Mesenchymal stem cell (in vitro differentiated cells and primary cell): ENCODE measurements at regions not wholly inside any gene's neighbourhood (a gene's known extent, or its start where the extent isn't known, plus 50 kb on each side); places are given as distances from the start of the nearest gene placed in this dataset.

Experiments used
- DNase-seq: peaks from one replicate; pipeline ENCODE4 v3.0.0-alpha.2; 2013
- H2AFZ ChIP-seq: one replicate; pipeline ENCODE4 v1.6.1; 2013; ENCODE audit warnings: low read depth, mild to moderate bottlenecking, control low read depth, inconsistent platforms, low read length, moderate library complexity
- H2AK5ac ChIP-seq: 2 replicates; pipeline ENCODE4 v1.6.1; 2013; ENCODE audit warnings: low read length, moderate library complexity, mild to moderate bottlenecking, inconsistent platforms; ENCODE audit not compliant: severe bottlenecking
- H2BK120ac ChIP-seq: one replicate; pipeline ENCODE4 v1.6.1; 2013; ENCODE audit warnings: low read depth, mild to moderate bottlenecking, inconsistent platforms, low read length, moderate library complexity
- H2BK12ac ChIP-seq, 2 experiments: one replicate each; pipeline ENCODE4 v1.6.1; 2013; ENCODE audit warnings: inconsistent platforms in 2 of 2, low read length in 2 of 2, mild to moderate bottlenecking in 2 of 2, moderate library complexity in 2 of 2, control low read depth in 1 of 2
- H2BK15ac ChIP-seq: one replicate; pipeline ENCODE4 v1.6.1; 2013; ENCODE audit warnings: mild to moderate bottlenecking, low read depth, inconsistent platforms; ENCODE audit not compliant: poor library complexity, severe bottlenecking
- H2BK5ac ChIP-seq: 2 replicates; pipeline ENCODE4 v1.6.1; 2013; ENCODE audit warnings: low read depth, mild to moderate bottlenecking, low read length, control low read depth, inconsistent platforms; ENCODE audit not compliant: poor library complexity, severe bottlenecking
- H3K14ac ChIP-seq, 2 experiments: one replicate each; pipeline ENCODE4 v1.6.1; 2013; ENCODE audit warnings: inconsistent platforms in 2 of 2, low read length in 2 of 2, control low read depth in 1 of 2, mild to moderate bottlenecking in 1 of 2, moderate library complexity in 1 of 2
- H3K18ac ChIP-seq, 2 experiments: one replicate each; pipeline ENCODE4 v1.6.1; 2013; ENCODE audit warnings: inconsistent platforms in 2 of 2, low read length in 2 of 2, control low read depth in 1 of 2, low read depth in 1 of 2, mild to moderate bottlenecking in 1 of 2
- H3K23ac ChIP-seq, 2 experiments: one replicate each; pipeline ENCODE4 v1.6.1; 2013; ENCODE audit warnings: inconsistent platforms in 2 of 2, low read length in 2 of 2, mild to moderate bottlenecking in 2 of 2, moderate library complexity in 2 of 2, control low read depth in 1 of 2
- H3K27ac ChIP-seq: 2 replicates; pipeline ENCODE4 v1.5.1; 2013; ENCODE audit warnings: mild to moderate bottlenecking, moderate library complexity, low read length, control low read depth, inconsistent platforms; ENCODE audit not compliant: poor library complexity, severe bottlenecking
- H3K27me3 ChIP-seq, 2 experiments: 2 replicates each; pipeline versions ENCODE4 v1.6.1 to v1.7.0; 2013; ENCODE audit warnings: low read length in 2 of 2, mild to moderate bottlenecking in 2 of 2, moderate library complexity in 2 of 2, control low read depth in 1 of 2, inconsistent platforms in 1 of 2; ENCODE audit not compliant: control insufficient read depth in 1 of 2, insufficient read depth in 1 of 2
- H3K36me3 ChIP-seq, 2 experiments: 2 replicates each; pipeline versions ENCODE4 v1.6.1 to v1.7.0; 2013; ENCODE audit warnings: low read length in 2 of 2, control low read depth in 1 of 2, inconsistent platforms in 1 of 2, low read depth in 1 of 2, mild to moderate bottlenecking in 1 of 2; ENCODE audit not compliant: insufficient read depth in 2 of 2, control insufficient read depth in 1 of 2
- H3K4ac ChIP-seq, 2 experiments: one replicate each; pipeline ENCODE4 v1.6.1; 2013; ENCODE audit warnings: inconsistent platforms in 2 of 2, low read length in 2 of 2, mild to moderate bottlenecking in 2 of 2, moderate library complexity in 2 of 2, control low read depth in 1 of 2, low read depth in 1 of 2
- H3K4me1 ChIP-seq: 2 replicates; pipeline ENCODE4 v1.6.1; 2013; ENCODE audit warnings: low read depth, low read length, control low read depth; ENCODE audit not compliant: control insufficient read depth, insufficient read depth
- H3K4me2 ChIP-seq: 2 replicates; pipeline ENCODE4 v1.6.1; 2013; ENCODE audit warnings: low read length, mild to moderate bottlenecking, inconsistent platforms; ENCODE audit not compliant: poor library complexity, severe bottlenecking
- H3K4me3 ChIP-seq, 2 experiments: 2 replicates each; pipeline versions ENCODE4 v1.5.1 to v1.7.0; 2013; ENCODE audit warnings: low read length in 2 of 2, mild to moderate bottlenecking in 2 of 2, control low read depth in 1 of 2, low read depth in 1 of 2; ENCODE audit not compliant: insufficient read depth in 1 of 2
- H3K79me1 ChIP-seq: replicated peaks from 2 replicates; pipeline ENCODE4 v1.6.1; 2013; ENCODE audit warnings: mild to moderate bottlenecking, control low read depth, low read length, inconsistent platforms; ENCODE audit not compliant: poor library complexity, severe bottlenecking
- H3K9ac ChIP-seq: 2 replicates; pipeline ENCODE4 v1.7.0; 2013; ENCODE audit warnings: mild to moderate bottlenecking, low read length, moderate library complexity
- H3K9me3 ChIP-seq: 2 replicates; pipeline ENCODE4 v1.7.0; 2013; ENCODE audit warnings: mild to moderate bottlenecking, low read length; ENCODE audit not compliant: control insufficient read depth
- H4K8ac ChIP-seq: one replicate; pipeline ENCODE4 v1.6.1; 2013; ENCODE audit warnings: inconsistent platforms, mild to moderate bottlenecking, low read length, moderate library complexity
- H4K91ac ChIP-seq: one replicate; pipeline ENCODE4 v1.6.1; 2013; ENCODE audit warnings: mild to moderate bottlenecking, low read length, inconsistent platforms
- WGBS: methylation state at CpG from one replicate; pipeline ENCODE4 v1.1.7; 2013; ENCODE audit warnings: mixed read lengths; 5-methylcytosine and 5-hydroxymethylcytosine counted together

- Histone ChIP-seq H3K9me3 (no peaks in the 10 kb centered on the region), H4K91ac (no peak overlapping the region), H3K79me1 (no peaks in the 10 kb centered on the region), H3K9ac (no peak overlapping the region), H2AFZ (no peak overlapping the region), H3K14ac (no peak overlapping the region), H4K8ac (no peak overlapping the region), H3K4ac (no peak overlapping the region), H3K27ac (no peak overlapping the region), H3K36me3 (no peaks in the 10 kb centered on the region), H3K4me1 (no peaks in the 10 kb centered on the region), H3K23ac (no peak overlapping the region), H3K4me2 (no peak overlapping the region), H3K27me3 (peaks cover 0 to 4% of the 10 kb centered on the region in 2 experiments), H2BK12ac (no peak overlapping the region), H2BK120ac (no peak overlapping the region), H3K18ac (no peak overlapping the region), H2BK15ac (no peak overlapping the region), H2AK5ac (no peak overlapping the region), H3K4me3 (no peak overlapping the region), H2BK5ac (no peak overlapping the region)
- DNase-seq = no peak
- WGBS = 85% methylated on average over 2 of the region's 2 CpGs
Measured at GRCh38 chr11:103581760-103582159, 454.7 kb upstream of the DDI1 start.

- Histone ChIP-seq H2AK5ac (no peak overlapping the region), H3K14ac (no peak overlapping the region), H2BK120ac (no peak overlapping the region), H2BK12ac (no peak overlapping the region), H3K4me1 (no peaks in the 10 kb centered on the region), H4K91ac (no peak overlapping the region), H2AFZ (no peak overlapping the region), H3K4me3 (no peak overlapping the region), H3K79me1 (no peaks in the 10 kb centered on the region), H2BK5ac (no peak overlapping the region), H3K36me3 (no peaks in the 10 kb centered on the region), H3K23ac (no peak overlapping the region), H3K9ac (no peak overlapping the region), H3K4ac (no peak overlapping the region), H3K18ac (no peak overlapping the region), H2BK15ac (no peak overlapping the region), H3K27me3 (peaks cover 0 to 4% of the 10 kb centered on the region in 2 experiments), H3K27ac (no peak overlapping the region), H3K9me3 (no peaks in the 10 kb centered on the region), H3K4me2 (no peak overlapping the region), H4K8ac (no peak overlapping the region)
- DNase-seq = no peak
- WGBS = 80% methylated on average over 4 of the region's 4 CpGs
Measured at GRCh38 chr11:103582351-103582909, 454.0 kb upstream of the DDI1 start.

GRCh38 chr11:103584021-103584420 is 452.4 kb upstream of the DDI1 start:
- Histone ChIP-seq H2AK5ac (no peak overlapping the region), H3K18ac (no peak overlapping the region)

GRCh38 chr11:103584720-103585119 is 451.7 kb upstream of the DDI1 start:
- no peak for DNase-seq
- Histone ChIP-seq H3K36me3 (no peaks in the 10 kb centered on the region), H2AK5ac (no peak overlapping the region), H3K14ac (no peak overlapping the region), H4K91ac (no peak overlapping the region), H3K4me2 (no peak overlapping the region), H3K23ac (no peak overlapping the region), H3K4ac (no peak overlapping the region), H3K4me3 (no peak overlapping the region), H3K18ac (no peak overlapping the region), H3K27me3 (no peaks in the 10 kb centered on the region), H3K79me1 (no peaks in the 10 kb centered on the region), H2AFZ (no peak overlapping the region), H2BK5ac (no peak overlapping the region), H3K9me3 (no peaks in the 10 kb centered on the region), H4K8ac (no peak overlapping the region), H2BK12ac (no peak overlapping the region), H3K27ac (no peak overlapping the region), H2BK15ac (no peak overlapping the region), H3K9ac (no peak overlapping the region), H3K4me1 (no peaks in the 10 kb centered on the region), H2BK120ac (no peak overlapping the region)
- 86% methylated on average over 1 of the region's 1 CpG for WGBS

More at GRCh38 chr11:103584021-103584420, 452.4 kb upstream of the DDI1 start:
- no peak overlapping the region for H3K27ac ChIP-seq
- peaks cover 0 to under 1% of the 10 kb centered on the region in 2 experiments for H3K27me3 ChIP-seq
- H3K4me3 ChIP-seq = no peak overlapping the region
- H3K23ac ChIP-seq = no peak overlapping the region
- H2BK12ac ChIP-seq = no peak overlapping the region
- H3K4ac ChIP-seq = no peak overlapping the region
- H3K79me1 ChIP-seq = no peaks in the 10 kb centered on the region
- no peak overlapping the region for H3K9ac ChIP-seq
- WGBS = 14% methylated on average over 2 of the region's 2 CpGs
- no peaks in the 10 kb centered on the region for H3K36me3 ChIP-seq
- H3K14ac ChIP-seq = no peak overlapping the region
- no peak overlapping the region for H2BK5ac ChIP-seq
- no peaks in the 10 kb centered on the region for H3K9me3 ChIP-seq
- H4K91ac ChIP-seq = no peak overlapping the region
- DNase-seq = no peak
- no peak overlapping the region for H3K4me2 ChIP-seq
- H2BK120ac ChIP-seq = no peak overlapping the region
- H3K4me1 ChIP-seq = no peaks in the 10 kb centered on the region
- no peak overlapping the region for H2BK15ac ChIP-seq
- no peak overlapping the region for H2AFZ ChIP-seq
- no peak overlapping the region for H4K8ac ChIP-seq
